Natural killer cell (primary cell): ENCODE measurements at regions not wholly inside any gene's neighbourhood (a gene's known extent, or its start where the extent isn't known, plus 50 kb on each side); places are given as distances from the start of the nearest gene placed in this dataset.
A peak's percentile ranks its signal among the peaks of the same experiment; 100 is the strongest.

Experiments
- ATAC-seq, 3 donors: fragments of 150-1000 bp in 2 of 3; fragments of 200-7000 bp in 1 of 3; cut with Tn5 transposase; 1 replicate in 1 of 3; 2 replicates in 2 of 3; pipeline ENCODE4 v1.10.0; 2021; ENCODE audit warnings: mild to moderate bottlenecking in 2 of 3, moderate library complexity in 2 of 3
- DNase-seq, 2 donors: peaks; one replicate each; pipeline versions ENCODE4 v3.0.0 to v3.0.0-alpha.2; 2013 to 2021; ENCODE audit warnings: mixed read lengths in 1 of 2
- H3K27ac ChIP-seq: one replicate; pipeline ENCODE4 v1.5.1; 2013; ENCODE audit warnings: mild to moderate bottlenecking, low read length
- H3K27me3 ChIP-seq: one replicate; pipeline ENCODE4 v1.6.1; 2013; ENCODE audit warnings: low read length; ENCODE audit not compliant: control insufficient read depth, insufficient read depth
- H3K36me3 ChIP-seq: one replicate; pipeline ENCODE4 v1.6.1; 2013; ENCODE audit warnings: low read length; ENCODE audit not compliant: control insufficient read depth, insufficient read depth
- H3K4me1 ChIP-seq: one replicate; pipeline ENCODE4 v1.6.1; 2013; ENCODE audit warnings: low read length; ENCODE audit not compliant: control insufficient read depth, insufficient read depth
- H3K4me3 ChIP-seq: one replicate; pipeline ENCODE4 v1.5.1; 2013; ENCODE audit warnings: low read length
- H3K9me3 ChIP-seq: one replicate; pipeline ENCODE4 v1.6.1; 2013; ENCODE audit warnings: low read length; ENCODE audit not compliant: control insufficient read depth, insufficient read depth
- H3K27ac Mint-ChIP-seq, 2 donors: one replicate each; pipeline ENCODE4 v1.8.0; 2022; ENCODE audit warnings: mild to moderate bottlenecking in 2 of 2, mixed read lengths in 2 of 2, moderate library complexity in 1 of 2
- H3K27me3 Mint-ChIP-seq, 2 donors: one replicate each; pipeline ENCODE4 v1.8.0; 2022; ENCODE audit warnings: low read depth in 2 of 2, mixed read lengths in 2 of 2
- H3K36me3 Mint-ChIP-seq: one replicate; pipeline ENCODE4 v1.8.0; 2022; ENCODE audit warnings: mixed read lengths
- H3K4me1 Mint-ChIP-seq, 2 donors: one replicate each; pipeline ENCODE4 v1.8.0; 2022; ENCODE audit warnings: mixed read lengths in 2 of 2
- H3K4me3 Mint-ChIP-seq: one replicate; pipeline ENCODE4 v1.8.0; 2022; ENCODE audit warnings: mild to moderate bottlenecking, moderate library complexity, mixed read lengths
- H3K9me3 Mint-ChIP-seq, 2 donors: one replicate each; pipeline ENCODE4 v1.8.0; 2022; ENCODE audit warnings: mixed read lengths in 2 of 2
- WGBS: methylation state at CpG from one replicate; pipeline ENCODE4 v1.1.7; 2013; ENCODE audit warnings: missing lambda C conversion rate; ENCODE audit not compliant: insufficient coverage; 5-methylcytosine and 5-hydroxymethylcytosine counted together
- intact Hi-C: fragments of 100-400 bp; cut with micrococcal nuclease; formaldehyde crosslinking; loops from one replicate; pipeline ENCODE4 v1.14.2; 2022
- TF ChIP-seq, protein P1 (sequence below): fragments of 200-600 bp; IDR thresholded peaks from one replicate; pipeline ENCODE4 v1.8.0; 2022; ENCODE audit warnings: antibody characterized with exemption

DNA sequence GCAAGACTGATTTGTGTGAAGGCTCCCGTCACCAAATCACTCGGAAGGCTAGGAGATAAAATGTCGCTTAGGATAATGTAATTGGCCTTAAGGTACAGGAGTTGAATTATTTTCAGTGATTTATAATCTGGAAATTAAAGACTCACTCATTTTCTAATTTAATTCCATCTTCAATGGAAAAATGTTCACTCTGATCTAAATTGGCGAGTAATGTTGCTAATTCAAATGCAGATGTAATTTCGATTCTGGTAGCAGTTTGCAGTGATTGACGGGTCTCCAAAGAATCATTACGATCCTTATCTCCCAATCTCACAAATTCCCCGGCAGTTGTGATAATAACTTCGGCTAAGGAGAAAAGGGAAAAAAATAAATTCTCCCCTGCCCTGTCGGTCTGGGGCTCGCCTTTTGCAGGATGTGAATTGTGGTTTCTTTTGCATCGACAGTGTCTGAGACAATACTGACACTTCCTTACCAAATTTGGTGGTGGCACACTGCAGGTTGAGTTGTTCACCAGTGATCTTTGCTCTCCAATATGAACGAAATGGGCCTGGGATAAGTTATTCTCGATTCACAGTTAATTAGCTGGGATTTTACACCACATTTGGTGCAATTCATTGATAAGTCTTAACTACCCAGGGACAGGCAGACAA is 215.1 kb upstream of the GPR26 start:
- H3K36me3 ChIP-seq, result no peaks in the 10 kb centered on the region
- 56% methylated on average over 10 of the region's 14 CpGs for WGBS
- Mint-ChIP-seq H3K4me1 (peaks cover 0 to 11% of the 10 kb centered on the region in 2 donors), H3K36me3 (no peaks in the 10 kb centered on the region), H3K9me3 (no peaks in the 10 kb centered on the region), H3K4me3 (no peak overlapping the region), H3K27ac (peak overlapping the region in 1 of 2 donors; percentile 38), H3K27me3 (peaks cover 0 to 11% of the 10 kb centered on the region in 2 donors)
- TF ChIP-seq, protein P1, sequence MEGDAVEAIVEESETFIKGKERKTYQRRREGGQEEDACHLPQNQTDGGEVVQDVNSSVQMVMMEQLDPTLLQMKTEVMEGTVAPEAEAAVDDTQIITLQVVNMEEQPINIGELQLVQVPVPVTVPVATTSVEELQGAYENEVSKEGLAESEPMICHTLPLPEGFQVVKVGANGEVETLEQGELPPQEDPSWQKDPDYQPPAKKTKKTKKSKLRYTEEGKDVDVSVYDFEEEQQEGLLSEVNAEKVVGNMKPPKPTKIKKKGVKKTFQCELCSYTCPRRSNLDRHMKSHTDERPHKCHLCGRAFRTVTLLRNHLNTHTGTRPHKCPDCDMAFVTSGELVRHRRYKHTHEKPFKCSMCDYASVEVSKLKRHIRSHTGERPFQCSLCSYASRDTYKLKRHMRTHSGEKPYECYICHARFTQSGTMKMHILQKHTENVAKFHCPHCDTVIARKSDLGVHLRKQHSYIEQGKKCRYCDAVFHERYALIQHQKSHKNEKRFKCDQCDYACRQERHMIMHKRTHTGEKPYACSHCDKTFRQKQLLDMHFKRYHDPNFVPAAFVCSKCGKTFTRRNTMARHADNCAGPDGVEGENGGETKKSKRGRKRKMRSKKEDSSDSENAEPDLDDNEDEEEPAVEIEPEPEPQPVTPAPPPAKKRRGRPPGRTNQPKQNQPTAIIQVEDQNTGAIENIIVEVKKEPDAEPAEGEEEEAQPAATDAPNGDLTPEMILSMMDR, result no peak
- no peaks in the 10 kb centered on the region for H3K9me3 ChIP-seq
- DNase-seq, result no peak
- H3K4me1 ChIP-seq, result peaks cover 6% of the 10 kb centered on the region
- H3K27me3 ChIP-seq, result no peaks in the 10 kb centered on the region
- peak in 2 of 3 donors; percentile 50 to 62 for ATAC-seq
- no peak overlapping the region for H3K4me3 ChIP-seq
- no peak overlapping the region for H3K27ac ChIP-seq
- intact Hi-C loops, result no loop called here

DNA sequence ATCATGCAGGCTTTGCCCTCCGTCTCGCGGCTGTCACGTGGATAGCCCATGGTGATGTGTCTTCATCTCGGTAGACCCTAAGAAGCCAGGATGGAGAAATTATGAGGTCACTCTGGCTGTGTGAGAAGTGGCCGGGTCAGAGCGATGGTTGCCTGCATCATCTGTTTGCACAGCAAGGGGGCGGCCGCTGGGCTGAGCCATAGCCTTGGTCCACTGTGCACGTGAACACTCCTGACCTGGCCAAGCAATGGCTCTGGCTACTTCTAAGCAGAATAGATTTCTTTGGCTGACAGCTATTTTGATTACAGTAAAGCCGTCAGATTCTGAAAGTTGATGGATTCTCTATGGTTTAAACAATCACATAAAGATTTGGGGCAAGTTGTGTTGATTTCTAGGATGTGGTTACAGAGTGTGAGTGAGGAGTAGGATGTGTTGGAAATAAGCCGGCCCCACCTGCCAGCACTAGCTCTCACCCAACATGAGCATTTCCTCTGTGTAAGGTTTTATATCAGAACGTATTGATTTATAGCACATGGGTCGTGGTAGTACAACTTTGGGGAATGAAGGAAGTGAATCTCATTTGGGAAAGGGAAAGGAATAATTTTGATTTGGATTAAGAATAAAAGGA is 214.4 kb upstream of the GPR26 start:
- WGBS, result 79% methylated on average over 12 of the region's 14 CpGs
- H3K9me3 Mint-ChIP-seq, result no peaks in the 10 kb centered on the region
- peaks cover 0 to 11% of the 10 kb centered on the region in 2 donors for H3K27me3 Mint-ChIP-seq
- no peak overlapping the region for H3K27ac ChIP-seq
- H3K36me3 ChIP-seq, result no peaks in the 10 kb centered on the region
- no peak overlapping the region for H3K4me3 ChIP-seq
- peak overlapping the region; percentile 1 for H3K4me3 Mint-ChIP-seq
- H3K27ac Mint-ChIP-seq, result peak overlapping the region in 1 of 2 donors; percentile 38
- ATAC-seq, result peak in 2 of 3 donors; percentile 33 to 42
- DNase-seq, result no peak
- no peaks in the 10 kb centered on the region for H3K9me3 ChIP-seq
- H3K4me1 ChIP-seq, result peaks cover 6% of the 10 kb centered on the region
- peaks cover 0 to 11% of the 10 kb centered on the region in 2 donors for H3K4me1 Mint-ChIP-seq
- TF ChIP-seq, protein P1, result no peak
- intact Hi-C loops, result no loop called here
- no peaks in the 10 kb centered on the region for H3K36me3 Mint-ChIP-seq
- no peaks in the 10 kb centered on the region for H3K27me3 ChIP-seq

DNA sequence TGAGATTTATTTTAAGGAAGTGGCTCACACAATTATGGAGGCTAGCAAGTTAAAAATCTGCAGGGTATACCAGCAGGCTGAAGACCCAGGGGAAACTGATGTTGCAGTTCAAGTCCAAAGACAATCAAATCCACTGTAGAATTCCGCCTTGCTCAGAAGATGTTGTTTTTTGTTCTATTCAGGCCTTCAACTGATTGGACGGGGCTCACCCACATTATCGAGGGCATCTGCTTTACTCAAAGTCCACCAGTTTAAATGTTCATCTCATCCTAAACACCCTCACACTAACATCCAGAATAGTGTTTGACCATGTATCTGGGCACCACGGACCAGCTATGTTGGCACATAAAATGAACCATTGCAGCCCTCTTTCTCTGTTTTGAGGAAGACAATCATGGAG is 211.2 kb upstream of the GPR26 start:
- H3K27ac Mint-ChIP-seq, result no peak overlapping the region
- H3K4me1 Mint-ChIP-seq, result peaks cover 0 to 11% of the 10 kb centered on the region in 2 donors
- H3K27me3 ChIP-seq, result no peaks in the 10 kb centered on the region
- intact Hi-C loops, result no loop called here
- ATAC-seq, result no peak
- H3K27me3 Mint-ChIP-seq, result peaks cover 0 to 10% of the 10 kb centered on the region in 2 donors
- no peaks in the 10 kb centered on the region for H3K9me3 ChIP-seq
- TF ChIP-seq, protein P1, result no peak
- H3K9me3 Mint-ChIP-seq, result no peaks in the 10 kb centered on the region
- WGBS, result 99% methylated on average over 4 of the region's 4 CpGs
- H3K36me3 ChIP-seq, result no peaks in the 10 kb centered on the region
- no peak overlapping the region for H3K4me3 ChIP-seq
- H3K4me3 Mint-ChIP-seq, result no peak overlapping the region
- no peak for DNase-seq
- peaks cover 6% of the 10 kb centered on the region for H3K4me1 ChIP-seq
- H3K27ac ChIP-seq, result no peak overlapping the region
- H3K36me3 Mint-ChIP-seq, result no peaks in the 10 kb centered on the region
